Naive B cell (primary cell): ENCODE measurements at regions not wholly inside any gene's neighbourhood (a gene's known extent, or its start where the extent isn't known, plus 50 kb on each side); places are given as distances from the start of the nearest gene placed in this dataset.

Source experiments
- ATAC-seq, 2 donors: fragments of 150-1000 bp; cut with Tn5 transposase; 2 replicates each; pipeline ENCODE4 v1.10.0; 2021; ENCODE audit warnings: low read depth in 2 of 2, mild to moderate bottlenecking in 2 of 2, moderate library complexity in 2 of 2
- DNase-seq: peaks from one replicate; pipeline ENCODE4 v3.0.0; 2022
- H3K27ac Mint-ChIP-seq, 6 donors: one replicate each; pipeline ENCODE4 v1.8.0; 2020 to 2022; ENCODE audit warnings: mild to moderate bottlenecking in 6 of 6, mixed read lengths in 6 of 6, moderate library complexity in 5 of 6, inconsistent platforms in 2 of 6
- H3K27me3 Mint-ChIP-seq, 3 donors: one replicate each; pipeline ENCODE4 v1.8.0; 2021 to 2022; ENCODE audit warnings: mixed read lengths in 3 of 3, mild to moderate bottlenecking in 1 of 3
- H3K36me3 Mint-ChIP-seq, 2 donors: one replicate each; pipeline ENCODE4 v1.8.0; 2020 to 2022; ENCODE audit warnings: mixed read lengths in 2 of 2, inconsistent platforms in 1 of 2, mild to moderate bottlenecking in 1 of 2
- H3K4me1 Mint-ChIP-seq, 3 donors: one replicate each; pipeline ENCODE4 v1.8.0; 2020 to 2022; ENCODE audit warnings: mixed read lengths in 3 of 3, inconsistent platforms in 1 of 3, mild to moderate bottlenecking in 1 of 3, moderate library complexity in 1 of 3
- H3K4me3 Mint-ChIP-seq, 8 donors: one replicate each; pipeline ENCODE4 v1.8.0; 2020 to 2022; ENCODE audit warnings: mild to moderate bottlenecking in 8 of 8, mixed read lengths in 8 of 8, moderate library complexity in 8 of 8, inconsistent platforms in 2 of 8
- H3K9me3 Mint-ChIP-seq, 7 donors: one replicate each; pipeline ENCODE4 v1.8.0; 2020 to 2022; ENCODE audit warnings: mixed read lengths in 7 of 7, mild to moderate bottlenecking in 5 of 7, inconsistent platforms in 2 of 7, moderate library complexity in 1 of 7

DNA sequence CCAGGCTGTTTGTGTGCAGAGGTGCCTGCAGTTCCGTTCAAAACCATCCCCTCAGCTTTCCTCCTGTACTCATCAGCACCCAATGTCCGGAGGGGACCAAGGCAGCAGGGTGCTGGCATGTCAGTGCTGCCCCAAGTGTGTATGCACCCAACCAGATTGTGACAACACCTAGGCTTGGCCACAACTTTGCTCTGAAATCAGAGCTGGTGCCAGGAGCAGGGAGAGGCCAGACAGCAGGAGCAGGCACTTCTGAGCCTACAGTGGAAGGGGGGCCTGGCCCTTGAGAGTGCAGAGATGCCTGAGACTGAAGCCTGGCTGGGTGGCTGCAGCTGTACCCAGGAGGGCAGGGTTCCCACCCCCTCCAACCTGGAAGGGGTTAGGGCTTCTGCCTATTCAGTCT is 56.5 kb upstream of the RASGEF1B start:
- peak overlapping the region in 1 of 6 donors; percentile 47 for H3K27ac Mint-ChIP-seq
- H3K4me3 Mint-ChIP-seq: peak overlapping the region in 1 of 8 donors; percentile 29
- peaks cover 8 to 35% (median 23%) of the 10 kb centered on the region in 7 donors for H3K9me3 Mint-ChIP-seq
- DNase-seq (no peak), ATAC-seq (no peak)
- no peaks in the 10 kb centered on the region for H3K27me3 Mint-ChIP-seq
- peaks cover 4 to 11% (median 7%) of the 10 kb centered on the region in 3 donors for H3K4me1 Mint-ChIP-seq
- H3K36me3 Mint-ChIP-seq: peaks cover 0 to 24% of the 10 kb centered on the region in 2 donors

- peak overlapping the region in 2 of 6 donors; percentile 5 to 47 for H3K27ac Mint-ChIP-seq
- ATAC-seq: no peak
- H3K27me3 Mint-ChIP-seq: no peaks in the 10 kb centered on the region
- no peak for DNase-seq
- H3K36me3 Mint-ChIP-seq: peaks cover 0 to 24% of the 10 kb centered on the region in 2 donors
- peaks cover 4 to 13% (median 7%) of the 10 kb centered on the region in 3 donors for H3K4me1 Mint-ChIP-seq
- peaks cover 8 to 35% (median 23%) of the 10 kb centered on the region in 7 donors for H3K9me3 Mint-ChIP-seq
- no peak overlapping the region for H3K4me3 Mint-ChIP-seq
These were observed 56.0 kb upstream of the RASGEF1B start for GRCh38 chr4:81527709-81528108.

DNA sequence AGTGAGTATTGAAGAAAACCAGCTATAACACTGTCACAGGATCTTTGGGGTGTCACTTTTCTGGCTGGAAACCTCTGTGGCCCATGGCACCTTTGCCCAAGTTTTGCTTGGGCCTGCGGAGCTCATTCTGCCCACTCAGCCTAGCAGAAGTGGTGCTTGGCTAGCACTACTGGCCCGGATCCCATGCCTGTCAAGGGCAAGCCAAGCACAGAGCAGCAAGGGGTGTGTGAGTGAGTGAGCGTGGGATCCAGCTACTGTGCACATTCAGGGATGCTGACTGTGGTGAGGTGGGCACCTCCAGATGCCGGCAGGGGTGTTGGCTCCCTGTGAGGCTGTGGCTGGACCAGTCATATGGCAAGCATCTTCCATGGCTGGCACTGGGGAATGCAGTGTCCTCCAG is 55.4 kb upstream of the RASGEF1B start:
- Mint-ChIP-seq H3K9me3 (peaks cover 8 to 35% (median 23%) of the 10 kb centered on the region in 7 donors), H3K4me3 (no peak overlapping the region), H3K27ac (no peak overlapping the region), H3K4me1 (peaks cover 4 to 17% (median 7%) of the 10 kb centered on the region in 3 donors), H3K27me3 (no peaks in the 10 kb centered on the region), H3K36me3 (peaks cover 0 to 24% of the 10 kb centered on the region in 2 donors)
- DNase-seq (no peak), ATAC-seq (no peak)

- Mint-ChIP-seq H3K9me3 (peaks cover 8 to 35% (median 23%) of the 10 kb centered on the region in 7 donors), H3K4me1 (peaks cover 4 to 17% (median 7%) of the 10 kb centered on the region in 3 donors), H3K27ac (peak overlapping the region in 1 of 6 donors; percentile 8), H3K4me3 (no peak overlapping the region), H3K36me3 (peaks cover 0 to 24% of the 10 kb centered on the region in 2 donors), H3K27me3 (no peaks in the 10 kb centered on the region)
- no peak for ATAC-seq
- no peak for DNase-seq
These were observed 55.0 kb upstream of the RASGEF1B start for GRCh38 chr4:81526706-81527105.

DNA sequence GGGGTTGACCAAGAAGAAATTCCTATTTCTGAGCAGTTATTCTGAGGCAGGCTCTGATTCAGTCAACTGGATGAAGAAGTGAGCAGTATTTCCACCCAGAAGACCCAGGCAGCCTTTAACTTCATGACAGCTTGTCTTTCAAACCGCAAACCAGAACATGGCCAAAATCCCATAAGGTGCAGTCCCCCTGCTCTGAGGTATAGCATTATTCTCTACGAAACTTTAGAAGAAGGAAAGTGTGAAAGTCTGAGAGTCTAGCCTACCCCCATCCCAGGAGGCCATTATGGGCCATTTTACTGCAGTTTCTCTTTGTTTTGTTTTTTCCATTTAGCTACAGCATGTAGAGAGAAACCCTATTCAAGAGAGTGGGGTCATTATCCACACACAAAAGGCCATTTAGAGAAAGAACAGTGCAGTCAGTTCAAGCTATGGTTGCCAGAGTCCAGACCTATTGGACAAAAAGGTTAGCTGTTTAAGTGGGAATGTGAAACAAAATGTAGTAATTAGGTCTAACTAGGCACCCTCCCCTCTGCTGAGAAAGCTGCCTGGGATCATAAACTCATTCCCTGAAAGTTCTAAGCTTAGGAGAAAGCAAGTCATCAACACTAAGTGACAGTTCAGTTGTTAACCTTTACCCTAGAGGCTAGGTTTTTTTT is 52.1 kb upstream of the RASGEF1B start:
- Mint-ChIP-seq H3K4me1 (peaks cover 4 to 20% (median 13%) of the 10 kb centered on the region in 3 donors), H3K27ac (peak overlapping the region in 3 of 6 donors; percentile 15 to 50 (median 18)), H3K9me3 (peaks cover 8 to 30% (median 22%) of the 10 kb centered on the region in 7 donors), H3K27me3 (no peaks in the 10 kb centered on the region), H3K36me3 (peaks cover 0 to 24% of the 10 kb centered on the region in 2 donors), H3K4me3 (peak overlapping the region in 1 of 8 donors; percentile 33)
- no peak for DNase-seq
- peak in 1 of 2 donors; percentile 49 for ATAC-seq

- Mint-ChIP-seq H3K27me3 (no peaks in the 10 kb centered on the region), H3K4me1 (peaks cover 4 to 28% (median 18%) of the 10 kb centered on the region in 3 donors), H3K36me3 (peaks cover 0 to 21% of the 10 kb centered on the region in 2 donors), H3K27ac (peak overlapping the region in 2 of 6 donors; percentile 72 to 84), H3K9me3 (peaks cover 8 to 22% (median 17%) of the 10 kb centered on the region in 7 donors), H3K4me3 (no peak overlapping the region)
- no peak for ATAC-seq
- no peak for DNase-seq
These were observed 51.0 kb upstream of the RASGEF1B start for GRCh38 chr4:81522711-81523110.

DNA sequence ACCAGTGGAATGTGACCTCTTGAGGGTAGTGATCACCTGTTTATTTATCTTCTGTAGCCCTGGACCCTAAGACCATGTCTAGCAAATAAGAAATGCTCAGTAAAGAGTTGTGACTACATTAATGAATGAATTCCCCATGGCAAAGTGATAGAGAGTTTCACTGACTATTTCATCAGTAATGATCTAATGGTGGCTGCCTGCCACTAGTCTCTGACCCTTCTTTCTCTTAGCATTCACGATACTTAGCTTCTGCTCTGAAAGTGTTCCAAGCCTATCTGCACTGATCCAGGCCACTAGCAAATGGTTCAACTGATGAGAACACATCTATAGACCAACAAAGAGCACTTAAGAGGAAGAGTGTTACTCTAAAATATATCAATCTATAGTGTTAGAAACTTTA is 50.0 kb upstream of the RASGEF1B start:
- Mint-ChIP-seq H3K27ac (peak overlapping the region in 1 of 6 donors; percentile 30), H3K4me1 (peaks cover 4 to 28% (median 18%) of the 10 kb centered on the region in 3 donors), H3K36me3 (peaks cover 0 to 11% of the 10 kb centered on the region in 2 donors), H3K9me3 (peaks cover 8 to 14% (median 9%) of the 10 kb centered on the region in 7 donors), H3K27me3 (no peaks in the 10 kb centered on the region), H3K4me3 (no peak overlapping the region)
- DNase-seq: no peak
- ATAC-seq: no peak
